LNCAP (cell line): ENCODE measurements at regions not wholly inside any gene's neighbourhood (a gene's known extent, or its start where the extent isn't known, plus 50 kb on each side); places are given as distances from the start of the nearest gene placed in this dataset.

ENCODE experiments used
- TF ChIP-seq, protein P1 (sequence below): fragments of 450-650 bp; IDR thresholded peaks from 2 replicates; pipeline ENCODE4 v1.5.1; 2017; ENCODE audit warnings: mild to moderate bottlenecking

DNA sequence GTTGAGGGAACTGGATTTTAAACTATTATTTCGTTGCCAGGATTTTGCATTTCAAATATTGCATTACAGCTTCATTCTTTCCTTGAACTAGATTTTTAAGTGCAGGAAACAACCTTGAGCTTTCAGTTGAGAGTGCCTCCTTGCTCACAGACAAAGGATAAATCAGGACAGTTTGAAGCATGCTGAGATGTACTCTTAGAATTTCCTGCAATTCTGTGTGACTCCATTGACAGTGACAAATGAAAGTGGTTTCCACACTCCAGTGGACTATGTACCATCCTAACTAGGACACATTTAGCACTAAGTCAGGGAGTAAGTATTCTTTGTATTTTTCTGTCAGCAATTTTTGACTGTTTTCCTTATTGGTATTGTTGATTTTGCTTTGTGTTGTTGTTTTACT is 100.0 kb upstream of the PLCXD3 start:
- TF ChIP-seq, protein P1, sequence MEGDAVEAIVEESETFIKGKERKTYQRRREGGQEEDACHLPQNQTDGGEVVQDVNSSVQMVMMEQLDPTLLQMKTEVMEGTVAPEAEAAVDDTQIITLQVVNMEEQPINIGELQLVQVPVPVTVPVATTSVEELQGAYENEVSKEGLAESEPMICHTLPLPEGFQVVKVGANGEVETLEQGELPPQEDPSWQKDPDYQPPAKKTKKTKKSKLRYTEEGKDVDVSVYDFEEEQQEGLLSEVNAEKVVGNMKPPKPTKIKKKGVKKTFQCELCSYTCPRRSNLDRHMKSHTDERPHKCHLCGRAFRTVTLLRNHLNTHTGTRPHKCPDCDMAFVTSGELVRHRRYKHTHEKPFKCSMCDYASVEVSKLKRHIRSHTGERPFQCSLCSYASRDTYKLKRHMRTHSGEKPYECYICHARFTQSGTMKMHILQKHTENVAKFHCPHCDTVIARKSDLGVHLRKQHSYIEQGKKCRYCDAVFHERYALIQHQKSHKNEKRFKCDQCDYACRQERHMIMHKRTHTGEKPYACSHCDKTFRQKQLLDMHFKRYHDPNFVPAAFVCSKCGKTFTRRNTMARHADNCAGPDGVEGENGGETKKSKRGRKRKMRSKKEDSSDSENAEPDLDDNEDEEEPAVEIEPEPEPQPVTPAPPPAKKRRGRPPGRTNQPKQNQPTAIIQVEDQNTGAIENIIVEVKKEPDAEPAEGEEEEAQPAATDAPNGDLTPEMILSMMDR: no peak

DNA sequence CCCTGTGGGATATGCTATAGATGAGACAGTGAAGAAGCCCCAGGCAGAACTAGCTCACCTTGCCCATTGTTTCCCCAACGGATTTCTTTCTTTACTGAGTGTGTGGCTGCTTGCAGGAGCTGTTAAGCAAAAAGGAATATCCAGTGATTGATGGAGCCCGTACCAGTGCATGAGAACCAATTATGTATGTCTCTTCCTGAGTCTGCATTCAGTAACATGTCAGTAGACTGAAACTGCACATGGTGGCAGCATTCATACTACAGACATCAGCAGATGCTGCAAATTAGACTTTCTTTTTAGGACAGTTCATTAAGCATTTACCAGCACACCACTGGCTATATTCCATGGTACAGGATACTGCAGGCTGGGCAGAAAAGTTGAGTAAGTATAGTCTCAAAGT is 90.3 kb upstream of the PLCXD3 start:
- TF ChIP-seq, protein P1: no peak

DNA sequence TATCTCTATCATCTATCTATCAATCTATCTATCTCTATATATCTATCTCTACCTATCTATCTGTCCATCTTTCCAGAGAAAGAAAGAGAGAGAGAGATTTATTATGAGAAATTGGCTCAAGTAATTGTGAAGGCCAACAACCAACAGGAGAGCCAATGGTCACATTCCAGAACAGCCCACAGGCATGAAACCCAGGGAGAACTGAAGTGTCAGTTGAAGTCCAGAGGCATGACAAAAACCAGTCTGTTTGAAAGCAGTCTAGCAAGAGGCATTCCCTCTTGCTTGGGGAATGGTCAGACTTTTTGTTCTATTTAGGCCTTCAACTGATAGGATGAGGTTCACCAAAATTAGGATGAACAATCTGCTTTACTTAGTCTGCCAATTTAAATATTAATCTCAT is 87.6 kb upstream of the PLCXD3 start:
- TF ChIP-seq, protein P1: no peak

DNA sequence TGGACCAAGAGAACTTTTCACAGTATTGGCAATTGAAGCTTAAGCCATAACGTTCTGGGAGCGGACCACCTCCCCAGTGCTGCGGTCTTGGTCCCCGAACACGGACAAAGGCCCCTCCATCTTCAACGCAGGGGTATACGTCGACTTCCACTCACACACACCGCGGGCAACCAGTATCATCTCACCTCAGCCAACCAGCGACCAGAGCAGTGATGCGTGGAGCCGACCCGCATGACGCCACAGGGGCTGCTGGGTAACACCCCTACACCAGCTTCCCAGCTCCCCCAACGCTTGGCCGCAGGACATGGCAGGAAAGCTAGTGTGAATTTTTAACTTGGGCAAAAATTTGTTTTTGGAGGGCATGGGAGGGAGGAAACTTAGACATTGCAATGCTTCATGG is 77.3 kb upstream of the PLCXD3 start:
- TF ChIP-seq, protein P1: no peak

DNA sequence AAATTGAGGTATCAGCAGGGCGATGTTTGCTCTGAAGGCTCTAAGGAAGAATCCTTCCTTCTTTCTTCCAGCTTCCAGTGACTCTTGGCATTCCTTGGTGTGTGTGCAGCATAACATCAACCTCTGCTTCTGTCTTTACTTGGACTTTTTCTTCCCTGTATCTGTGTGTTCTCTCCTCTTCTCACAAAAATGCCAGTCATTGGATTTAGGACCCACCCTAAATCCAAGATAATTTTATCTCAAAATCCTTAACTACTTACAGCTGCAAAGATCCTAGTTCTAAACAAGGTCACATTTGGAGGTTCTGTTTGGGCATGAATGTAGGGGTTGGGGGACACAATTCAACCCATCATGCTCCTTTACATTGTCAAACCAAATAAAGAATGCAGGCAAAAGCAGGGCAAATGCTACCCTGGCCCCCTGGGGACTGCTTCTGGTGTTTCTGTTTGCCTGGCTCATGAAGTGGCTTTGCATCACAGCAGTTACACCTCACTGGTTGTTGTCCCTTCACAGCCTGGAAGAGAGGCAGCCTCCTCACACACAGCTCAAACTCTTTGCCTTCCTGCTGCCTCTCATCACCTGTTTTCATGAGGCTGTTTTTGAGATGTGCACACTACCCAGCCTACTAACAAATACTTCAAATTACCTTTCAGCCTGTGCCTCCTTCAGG is 64.8 kb upstream of the PLCXD3 start:
- TF ChIP-seq, protein P1: no peak

DNA sequence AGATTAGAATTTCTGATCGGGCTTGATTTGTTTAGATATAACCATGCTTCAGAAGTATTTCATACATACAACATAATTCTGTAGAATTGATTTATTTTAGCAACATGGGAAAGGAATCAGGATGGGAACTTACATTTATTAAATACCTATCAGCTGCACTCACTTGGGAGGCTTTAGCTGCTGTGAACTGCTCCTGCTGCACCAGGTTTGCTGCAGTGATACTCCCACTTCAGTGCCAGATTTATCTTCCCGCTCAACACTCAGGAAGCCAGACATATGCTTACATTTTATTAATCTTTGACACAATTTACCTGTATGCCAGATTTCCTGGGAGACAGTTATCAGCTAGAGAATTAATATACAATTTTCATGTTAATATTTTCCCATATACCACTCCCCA is 64.0 kb upstream of the PLCXD3 start:
- TF ChIP-seq, protein P1: no peak
